NCI-H2107 (cell line): ENCODE measurements at regions not wholly inside any gene's neighbourhood (a gene's known extent, or its start where the extent isn't known, plus 50 kb on each side); places are given as distances from the start of the nearest gene placed in this dataset.

Source experiments
- DNase-seq: peaks from one replicate; lab custom pipeline; 2025; lab: John Stamatoyannopoulos, UW

DNA sequence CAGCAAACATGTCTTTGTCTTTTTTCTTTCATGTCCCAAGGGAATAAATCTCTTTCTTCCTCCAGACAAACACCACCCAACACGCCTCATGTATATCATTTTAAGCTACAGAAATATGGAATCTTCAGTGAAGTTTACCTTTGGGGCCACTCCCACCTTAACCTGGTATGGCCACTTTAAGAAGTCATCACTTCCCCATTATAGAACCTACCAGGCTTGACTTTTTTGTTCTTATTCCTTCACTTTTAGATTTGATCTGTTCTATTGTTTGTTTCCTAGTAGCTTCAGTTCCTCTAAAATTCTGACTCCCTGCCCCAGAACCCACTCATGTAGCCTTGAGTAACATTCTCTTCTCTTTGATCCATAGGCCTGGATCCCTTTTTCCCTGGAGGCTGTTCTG lies 226.3 kb downstream of the HLX start:
- no peak for DNase-seq

DNA sequence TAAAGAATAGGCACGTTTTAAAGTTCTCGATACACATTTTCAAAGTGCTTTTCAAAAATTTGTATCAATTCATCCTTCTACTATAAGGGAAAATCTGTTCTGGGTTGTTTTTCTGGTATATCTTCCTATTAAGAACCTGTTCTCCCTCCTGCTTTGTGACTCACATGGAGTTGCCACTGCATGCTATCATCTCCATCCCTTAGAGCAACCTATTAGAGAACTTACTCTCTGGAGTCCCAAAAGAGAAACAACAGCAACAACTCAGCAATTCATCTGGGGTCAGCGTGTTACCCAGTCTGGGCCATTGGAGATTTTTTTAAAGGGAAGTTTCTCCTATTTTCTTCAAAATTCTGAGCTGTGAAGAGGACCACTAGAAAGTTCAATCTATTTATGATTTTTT lies 227.4 kb downstream of the HLX start:
- DNase-seq: no peak

DNA sequence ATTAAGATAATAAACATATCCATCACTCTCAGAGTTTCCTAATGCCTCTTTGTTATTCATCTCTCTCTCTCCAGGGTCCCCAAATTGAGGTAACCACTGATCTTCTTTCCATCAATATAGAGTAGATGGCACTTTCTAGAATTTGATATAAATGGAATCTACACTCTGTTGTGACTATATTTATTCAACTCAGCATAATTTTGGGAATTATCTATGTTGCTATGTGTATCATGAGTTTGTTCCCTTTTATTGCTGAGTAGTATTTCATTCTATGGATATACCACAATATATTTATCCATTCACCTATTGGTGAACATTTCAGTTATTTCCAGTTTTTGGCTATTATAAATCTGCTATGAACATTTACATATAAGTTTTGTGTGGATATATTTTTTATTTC lies 230.7 kb downstream of the HLX start:
- DNase-seq: no peak

DNA sequence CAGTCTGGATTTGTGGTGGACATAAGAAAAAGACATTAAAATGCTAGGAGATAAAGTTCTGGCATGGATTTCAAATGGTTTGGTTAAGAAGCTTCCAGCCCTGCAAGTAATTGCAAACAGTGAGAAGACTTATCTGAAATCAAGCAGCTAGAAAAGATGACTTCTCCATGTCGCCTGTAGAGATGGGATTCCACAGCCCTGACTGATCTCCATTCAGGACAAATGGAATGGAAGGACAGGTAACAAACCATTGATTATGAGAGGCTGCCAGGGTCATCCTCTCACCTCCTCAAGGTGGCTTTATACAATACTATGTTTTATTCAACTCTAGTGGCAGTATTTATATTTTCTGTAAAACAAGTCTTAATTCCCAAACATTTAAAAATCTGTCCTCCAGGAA lies 237.9 kb downstream of the HLX start:
- no peak for DNase-seq

DNA sequence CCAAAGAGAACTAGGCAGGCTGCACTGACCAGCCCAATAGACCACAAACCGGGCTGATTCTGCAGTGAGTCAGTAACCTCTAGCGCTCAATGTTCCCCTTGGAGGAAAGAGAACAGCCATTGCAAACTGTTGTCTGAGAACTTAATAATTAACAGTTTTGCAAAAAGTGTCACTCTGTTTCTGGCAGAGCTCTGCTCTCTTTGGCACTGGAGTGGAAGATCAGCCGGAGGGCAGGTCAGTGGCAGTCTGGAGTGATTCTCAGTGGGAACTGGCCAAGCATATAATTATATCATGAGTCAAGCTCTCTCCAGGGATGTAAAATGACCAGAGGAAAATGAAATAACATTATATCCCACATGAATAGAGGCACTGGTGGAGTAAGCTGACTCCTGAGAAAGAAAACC lies 238.3 kb downstream of the HLX start:
- DNase-seq: no peak

DNA sequence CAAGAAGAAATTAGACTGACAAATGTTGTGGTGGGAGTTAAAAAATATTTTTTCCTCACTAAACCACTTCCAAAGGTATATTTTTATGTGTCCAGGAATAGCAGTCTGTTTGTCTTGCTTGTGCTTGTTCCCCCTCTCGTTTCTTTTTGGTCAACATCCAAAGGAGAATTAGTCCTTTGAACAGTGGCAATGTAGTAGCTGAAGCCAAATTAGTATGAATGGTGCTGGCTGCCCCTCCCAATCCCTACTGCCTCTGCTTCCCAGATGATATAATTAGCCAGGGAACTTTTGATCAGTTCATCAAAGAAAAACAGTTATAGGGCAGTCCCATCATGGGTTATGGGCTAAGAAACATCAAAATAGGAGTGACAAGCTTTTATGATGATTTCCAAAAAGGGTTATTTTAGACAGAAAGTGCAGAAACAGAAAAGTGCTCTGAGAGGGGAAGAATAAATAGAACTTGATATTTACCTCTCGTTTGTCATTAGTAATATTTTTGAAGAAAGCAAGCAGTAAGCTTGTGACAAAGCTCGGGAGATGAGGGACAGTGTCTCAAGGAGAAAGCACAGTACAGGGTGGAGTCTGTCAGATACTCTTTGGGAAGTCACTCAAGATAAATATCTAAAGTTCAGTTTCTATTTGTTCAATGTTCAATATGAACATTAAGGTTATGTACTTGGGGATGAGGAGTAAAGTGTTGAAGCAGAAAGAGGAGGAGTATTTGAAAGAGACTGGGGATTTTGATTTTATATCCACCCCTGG lies 239.1 kb downstream of the HLX start:
- DNase-seq: no peak

GRCh38 chr1:221118938-221119320 lies 239.7 kb downstream of the HLX start:
- no peak for DNase-seq

DNA sequence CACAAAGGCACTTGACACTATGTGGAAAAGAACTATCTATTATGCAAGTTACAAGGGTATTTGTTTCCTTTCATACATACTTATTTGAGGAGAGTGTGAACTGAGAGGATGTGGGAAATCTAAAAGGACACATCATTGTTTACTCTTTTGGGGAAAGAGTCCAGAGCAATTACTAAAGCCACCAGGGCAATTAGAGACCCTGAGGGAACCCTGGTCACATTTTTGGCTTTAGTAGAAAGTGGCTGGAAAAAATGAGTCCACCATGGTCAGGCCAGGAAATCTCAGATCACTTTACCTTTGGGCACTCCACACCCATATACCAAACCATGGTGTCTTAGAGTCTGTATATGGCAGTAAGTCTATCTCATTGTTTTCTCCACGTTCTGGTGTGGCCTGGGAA lies 243.3 kb downstream of the HLX start:
- DNase-seq: no peak

DNA sequence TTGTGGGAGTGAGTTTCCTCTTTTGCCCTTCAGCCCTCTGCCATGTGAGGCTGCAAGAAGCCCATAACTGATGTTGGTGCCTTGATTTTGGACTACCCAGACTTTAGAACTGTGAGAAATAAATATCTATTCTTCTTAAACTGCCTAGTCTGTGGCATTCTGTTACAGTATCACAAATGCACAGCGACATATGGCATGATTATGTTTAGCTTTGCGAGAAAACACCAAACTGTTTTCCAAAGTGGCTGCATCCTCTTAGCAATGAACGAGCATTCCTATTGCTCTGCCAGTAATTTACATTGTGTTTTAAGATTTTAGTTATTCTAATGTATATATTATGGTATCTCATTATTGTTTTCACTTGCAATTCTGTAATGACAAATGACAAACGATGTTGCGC lies 246.7 kb downstream of the HLX start:
- no peak for DNase-seq

- no peak for DNase-seq
These were observed 258.4 kb downstream of the HLX start for GRCh38 chr1:221137666-221138065.

- DNase-seq: no peak
These were observed 259.3 kb downstream of the HLX start for GRCh38 chr1:221138516-221138915.

GRCh38 chr1:221139991-221140390 lies 260.7 kb downstream of the HLX start:
- DNase-seq: no peak

DNA sequence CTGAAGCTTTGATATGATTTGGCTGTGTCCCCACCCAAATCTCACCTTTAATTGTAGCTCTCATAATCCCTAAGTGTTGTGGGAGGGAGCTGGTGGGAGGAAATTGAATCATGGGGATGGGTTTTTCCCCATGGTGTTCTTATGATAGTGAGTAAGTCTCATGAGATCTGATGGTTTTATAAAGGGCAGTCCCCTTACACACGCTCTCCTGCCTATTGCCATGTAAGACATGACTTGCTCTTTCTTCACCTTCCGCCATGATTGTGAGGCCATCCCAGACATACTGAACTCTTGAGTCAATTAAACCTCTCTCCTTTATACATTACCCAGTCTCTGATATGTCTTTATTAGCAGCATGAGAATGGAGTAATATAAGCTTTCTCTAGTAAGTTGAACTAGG lies 261.9 kb downstream of the HLX start:
- no peak for DNase-seq

DNA sequence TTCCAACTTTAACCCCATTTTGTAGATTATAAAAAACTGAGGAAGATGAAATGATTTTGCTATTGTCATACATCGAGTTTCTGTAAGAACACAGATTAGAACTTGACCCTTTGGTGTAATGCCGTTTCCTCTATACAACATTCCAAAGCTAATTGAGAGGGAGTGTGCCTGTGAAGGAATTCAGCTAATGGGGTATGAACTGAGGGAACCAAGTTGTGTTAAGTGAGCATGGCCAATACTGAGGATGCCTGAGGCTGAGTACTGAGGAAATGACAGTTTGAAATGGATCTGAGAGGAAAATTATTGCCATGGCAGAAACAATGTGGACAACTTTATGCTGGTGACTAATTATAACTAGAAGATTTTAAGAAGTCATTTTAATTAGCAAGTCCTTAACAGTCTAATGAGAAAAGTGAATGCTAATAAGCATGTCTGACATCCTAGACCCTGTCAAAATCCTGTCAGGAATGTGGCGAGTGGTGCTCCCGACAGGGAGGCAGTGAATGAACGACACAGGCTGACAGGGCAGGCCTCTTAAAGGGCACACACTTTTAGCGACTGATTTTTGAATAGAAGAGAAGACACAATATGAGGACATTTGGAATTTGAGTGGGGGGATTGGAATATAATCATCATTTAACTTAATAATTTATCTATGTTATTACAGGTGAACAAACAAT lies 262.5 kb downstream of the HLX start:
- DNase-seq: no peak

DNA sequence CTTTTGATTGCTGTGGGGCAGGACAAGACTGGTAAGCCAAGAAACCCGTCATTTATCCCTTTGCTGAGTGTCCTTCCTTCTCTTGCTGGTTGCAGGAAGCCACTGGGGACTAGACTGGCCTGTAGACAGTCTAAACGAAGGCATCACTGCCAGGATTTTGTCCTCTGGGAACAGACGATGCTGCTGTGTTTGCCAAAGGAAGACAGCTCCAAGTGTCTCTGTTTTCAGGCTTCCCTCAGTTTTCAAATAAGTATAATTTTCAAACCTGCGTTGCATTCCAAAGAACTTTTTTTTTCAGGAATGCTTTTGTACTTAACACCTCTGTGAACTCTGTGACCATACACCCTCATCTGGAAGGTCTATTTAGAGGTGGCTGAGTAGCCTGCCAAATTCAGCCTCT lies 269.4 kb downstream of the HLX start:
- DNase-seq: no peak

DNA sequence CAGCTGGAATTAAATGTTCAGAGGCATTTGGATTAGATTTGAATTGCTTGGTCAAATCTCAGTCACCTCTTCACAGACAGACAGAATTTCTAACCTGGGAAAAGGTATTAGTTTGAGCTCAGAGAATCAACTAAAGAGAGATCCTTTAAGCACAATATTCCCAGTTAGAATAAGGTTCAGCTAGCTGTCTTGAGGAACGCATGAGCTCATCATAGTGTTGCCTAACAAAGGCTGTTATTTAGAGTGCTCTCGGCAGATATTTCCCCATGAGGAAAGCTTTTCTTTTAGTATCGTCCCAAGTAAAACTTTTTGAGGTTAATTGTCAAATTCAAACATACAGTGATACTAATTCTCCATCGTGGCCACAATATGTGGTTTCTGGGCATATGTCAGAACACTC lies 269.9 kb downstream of the HLX start:
- DNase-seq: no peak

GRCh38 chr1:221149555-221150075 lies 270.4 kb downstream of the HLX start:
- DNase-seq: no peak

DNA sequence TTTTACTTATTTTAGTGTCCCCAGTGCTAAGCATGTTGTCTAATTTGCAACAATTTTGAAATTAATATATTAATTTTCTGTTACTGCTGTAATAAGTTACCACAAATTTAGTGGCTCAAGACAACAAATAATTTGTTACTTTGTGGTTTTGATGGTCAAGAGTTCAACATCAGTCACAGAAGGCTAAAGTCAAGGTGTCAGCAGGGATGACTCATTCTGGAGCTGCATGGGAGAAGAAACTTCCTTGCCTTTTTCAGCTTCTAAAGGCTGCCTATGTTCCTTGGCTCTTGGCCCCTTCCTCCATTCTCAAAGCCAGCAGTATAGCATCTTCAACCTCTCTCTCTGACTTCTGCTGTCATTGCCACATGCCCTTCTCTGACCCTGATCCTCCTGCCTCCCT lies 271.8 kb downstream of the HLX start:
- no peak for DNase-seq

- no peak for DNase-seq
These were observed 275.7 kb downstream of the HLX start for GRCh38 chr1:221154932-221155331.

GRCh38 chr1:221157026-221157761 lies 278.0 kb downstream of the HLX start:
- DNase-seq: no peak

DNA sequence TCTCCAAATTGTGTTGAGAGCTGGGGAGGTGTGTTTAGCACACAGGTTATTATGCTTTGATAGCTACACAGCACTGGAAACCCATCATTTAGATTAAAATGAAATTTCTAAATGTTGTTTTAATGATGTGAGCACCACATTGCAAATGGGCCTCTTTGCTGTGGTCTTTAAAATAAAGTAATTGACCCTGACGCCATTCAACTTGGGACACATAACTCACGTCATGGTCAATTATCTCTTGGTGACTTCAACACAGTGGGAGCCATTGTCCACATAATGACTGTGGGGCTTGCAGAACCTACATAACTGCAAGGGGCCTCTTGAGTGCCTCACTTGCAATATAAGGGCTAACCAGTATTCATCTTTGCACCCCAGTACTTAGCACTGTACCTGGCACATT lies 280.4 kb downstream of the HLX start:
- DNase-seq: no peak

GRCh38 chr1:221161571-221162041 lies 282.4 kb downstream of the HLX start:
- no peak for DNase-seq

DNA sequence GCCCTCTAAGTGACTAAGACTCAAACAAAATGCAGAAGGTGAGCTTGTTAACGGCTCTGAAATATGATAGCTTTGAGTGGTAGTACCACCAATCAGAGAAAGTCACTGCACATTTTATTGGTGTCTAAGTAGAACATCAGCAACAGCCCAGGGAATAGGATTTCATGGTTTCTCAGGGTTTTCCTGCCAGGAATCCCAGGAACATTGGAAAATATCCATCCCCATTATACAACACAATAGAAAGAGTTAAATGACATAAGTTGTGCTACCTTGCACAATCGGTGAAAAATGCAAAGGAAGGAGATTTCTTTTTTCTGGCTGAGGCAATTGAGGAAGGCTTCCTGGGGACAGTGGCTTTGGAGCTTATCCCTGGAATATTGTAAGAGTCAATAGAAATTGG lies 283.1 kb downstream of the HLX start:
- DNase-seq: no peak
